Panc1 (cell line): ENCODE measurements at regions not wholly inside any gene's neighbourhood (a gene's known extent, or its start where the extent isn't known, plus 50 kb on each side); places are given as distances from the start of the nearest gene placed in this dataset.
"Not testable (repeated sequence)": the region's sequence is repeated elsewhere in the genome, so short reads cannot be mapped to it uniquely, and the experiment has no call there.

Experiments
- ATAC-seq: fragments of 200-7000 bp; cut with Tn5 transposase; 2 replicates; pipeline ENCODE4 v1.9.1; 2020; ENCODE audit warnings: mild to moderate bottlenecking, moderate library complexity
- BruUV-seq: library from RNA; stranded (reverse); fragments of 400-500 nt; replicated peaks from 2 replicates; lab custom pipeline; 2021; lab: Mats Ljungman, UMichigan
- CTCF ChIA-PET: fragments of 300-600 bp; sonication (Branson Sonifier 250); formaldehyde crosslinking; loops from one replicate; lab custom pipeline; 2022; ENCODE audit warnings: antibody characterized with exemption; lab: Charles Lee
- POLR2A ChIA-PET: fragments of 300-600 bp; sonication (Branson Sonifier 250); formaldehyde crosslinking; loops from one replicate; lab custom pipeline; 2022; ENCODE audit warnings: antibody characterized with exemption; lab: Charles Lee
- DNase-seq: peaks from one replicate; pipeline ENCODE4 v3.0.0-alpha.2; 2010; ENCODE audit warnings: low read depth, low spot score
- H3K27ac ChIP-seq: 2 replicates; pipeline ENCODE4 v1.5.1; 2011; ENCODE audit warnings: mild to moderate bottlenecking, low read length, inconsistent platforms
- H3K27me3 ChIP-seq: fragments of 200-500 bp; sonication (Bioruptor generic); 2 replicates; pipeline ENCODE4 v1.6.0; 2014; ENCODE audit warnings: low read length, inconsistent platforms; ENCODE audit not compliant: control insufficient read depth, insufficient read depth
- H3K36me3 ChIP-seq: fragments of 200-500 bp; sonication (Bioruptor generic); 2 replicates; pipeline ENCODE4 v1.5.1; 2014; ENCODE audit warnings: inconsistent platforms, mild to moderate bottlenecking, low read length, moderate library complexity; ENCODE audit not compliant: control insufficient read depth, insufficient read depth
- H3K4me1 ChIP-seq: 2 replicates; pipeline ENCODE4 v1.5.1; 2011; ENCODE audit warnings: inconsistent platforms, mild to moderate bottlenecking, low read length, moderate library complexity; ENCODE audit not compliant: control insufficient read depth, insufficient read depth
- H3K4me3 ChIP-seq, 2 experiments: 2 replicates each; pipeline ENCODE4 v1.5.1; 2011 to 2012; ENCODE audit warnings: low read depth in 2 of 2, low read length in 2 of 2, mild to moderate bottlenecking in 2 of 2, inconsistent platforms in 1 of 2, moderate library complexity in 1 of 2
- H3K9me3 ChIP-seq: fragments of 200-500 bp; sonication (Bioruptor generic); 2 replicates; pipeline ENCODE4 v1.5.1; 2014; ENCODE audit warnings: low read depth, mild to moderate bottlenecking, inconsistent platforms, low read length, moderate library complexity; ENCODE audit not compliant: control insufficient read depth, insufficient read depth
- POLR2AphosphoS5 ChIP-seq: IDR thresholded peaks from 2 replicates; pipeline ENCODE4 v1.6.1; 2012; ENCODE audit warnings: mild to moderate bottlenecking, low read depth, low read length, moderate library complexity
- SIN3A ChIP-seq: IDR thresholded peaks from 2 replicates; pipeline ENCODE4 v1.6.1; 2012; ENCODE audit warnings: low read depth, mild to moderate bottlenecking, low read length, moderate library complexity, borderline replicate concordance; ENCODE audit not compliant: insufficient read depth
- TCF7L2 ChIP-seq: IDR thresholded peaks from 2 replicates; pipeline ENCODE4 v1.6.1; 2011; ENCODE audit warnings: mild to moderate bottlenecking, low read depth, low read length, inconsistent platforms
- in situ Hi-C: cut with HindIII; loops from 2 replicates; pipeline ENCODE4 v1.10.0; 2016; ENCODE audit warnings: low sequenced_read_pairs, low pct_unique_long_range_greater_than_20kb
- intact Hi-C: fragments of 100-400 bp; cut with micrococcal nuclease; formaldehyde crosslinking; loops from one replicate; pipeline ENCODE4 v1.10.0; 2022; ENCODE audit not compliant: unreplicated experiment
- TF ChIP-seq, protein P1 (sequence below), 2 experiments: IDR thresholded peaks; 2 replicates each; pipeline ENCODE4 v1.6.1; 2011 to 2012; ENCODE audit warnings: low read depth in 2 of 2, control low read depth in 1 of 2, low read length in 1 of 2, mild to moderate bottlenecking in 1 of 2, moderate library complexity in 1 of 2; ENCODE audit not compliant: insufficient read depth in 1 of 2
- TF ChIP-seq, protein P2 (sequence below): fragments of 450-650 bp; IDR thresholded peaks from 2 replicates; pipeline ENCODE4 v1.5.1; 2017; ENCODE audit warnings: mild to moderate bottlenecking

DNA sequence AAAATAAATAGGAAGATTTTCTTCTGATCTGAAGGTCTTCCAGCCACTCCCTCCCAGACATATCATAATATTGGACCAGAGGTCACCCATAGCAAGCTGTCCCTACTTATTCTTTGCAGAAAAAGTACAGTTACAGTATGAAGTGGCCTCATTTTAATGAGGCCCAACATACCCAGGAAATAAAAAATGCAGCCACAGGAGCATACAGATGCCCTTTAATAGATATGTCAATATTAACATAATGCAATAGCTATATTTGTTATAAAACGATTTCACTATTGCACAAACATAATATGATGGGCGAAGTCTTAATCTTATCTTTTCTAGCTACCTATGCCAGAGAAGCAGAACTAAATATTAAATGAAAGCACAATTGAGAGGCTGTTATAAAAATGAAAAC, 124.1 kb upstream of the PRSS1 start:
- DNase-seq, CTCF ChIA-PET, in situ Hi-C loops, H3K27ac ChIP-seq, H3K9me3 ChIP-seq, POLR2A ChIA-PET, H3K4me1 ChIP-seq, BruUV-seq, H3K27me3 ChIP-seq, ATAC-seq, H3K36me3 ChIP-seq, H3K4me3 ChIP-seq: not testable (repeated sequence)
- intact Hi-C loops, result loop anchor here (5.0 kb wide), 1 partner anchor 88 kb away; no protein-coding TSS in a partner anchor

DNA sequence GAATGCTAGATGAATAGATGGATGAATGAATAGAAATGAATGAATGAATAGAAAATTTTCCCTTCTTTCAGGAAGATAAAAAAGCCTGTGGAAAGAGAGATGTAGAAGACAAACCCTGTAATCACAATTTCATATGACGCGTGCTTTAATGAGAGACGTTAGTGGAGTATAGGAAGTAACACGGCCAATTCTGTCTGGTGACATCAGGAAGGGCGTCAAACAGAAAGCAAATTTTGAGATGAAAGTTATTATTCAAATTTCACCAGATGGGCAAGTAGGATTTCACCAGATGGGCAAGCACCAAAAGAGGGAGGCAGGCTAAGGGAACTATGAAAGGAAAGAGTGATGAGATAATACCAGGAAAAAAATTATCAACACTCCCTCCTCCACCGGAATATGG, 128.9 kb upstream of the PRSS1 start:
- Histone ChIP-seq H3K27ac (no peak overlapping the region), H3K27me3 (peaks cover 13% of the 10 kb centered on the region), H3K9me3 (no peaks in the 10 kb centered on the region), H3K4me1 (no peaks in the 10 kb centered on the region), H3K36me3 (no peaks in the 10 kb centered on the region), H3K4me3 (no peak overlapping the region)
- ChIA-PET POLR2A (no interaction called here), CTCF (no interaction called here)
- intact Hi-C loops, result no loop called here
- no peak for ATAC-seq
- TF ChIP-seq, protein P1, sequence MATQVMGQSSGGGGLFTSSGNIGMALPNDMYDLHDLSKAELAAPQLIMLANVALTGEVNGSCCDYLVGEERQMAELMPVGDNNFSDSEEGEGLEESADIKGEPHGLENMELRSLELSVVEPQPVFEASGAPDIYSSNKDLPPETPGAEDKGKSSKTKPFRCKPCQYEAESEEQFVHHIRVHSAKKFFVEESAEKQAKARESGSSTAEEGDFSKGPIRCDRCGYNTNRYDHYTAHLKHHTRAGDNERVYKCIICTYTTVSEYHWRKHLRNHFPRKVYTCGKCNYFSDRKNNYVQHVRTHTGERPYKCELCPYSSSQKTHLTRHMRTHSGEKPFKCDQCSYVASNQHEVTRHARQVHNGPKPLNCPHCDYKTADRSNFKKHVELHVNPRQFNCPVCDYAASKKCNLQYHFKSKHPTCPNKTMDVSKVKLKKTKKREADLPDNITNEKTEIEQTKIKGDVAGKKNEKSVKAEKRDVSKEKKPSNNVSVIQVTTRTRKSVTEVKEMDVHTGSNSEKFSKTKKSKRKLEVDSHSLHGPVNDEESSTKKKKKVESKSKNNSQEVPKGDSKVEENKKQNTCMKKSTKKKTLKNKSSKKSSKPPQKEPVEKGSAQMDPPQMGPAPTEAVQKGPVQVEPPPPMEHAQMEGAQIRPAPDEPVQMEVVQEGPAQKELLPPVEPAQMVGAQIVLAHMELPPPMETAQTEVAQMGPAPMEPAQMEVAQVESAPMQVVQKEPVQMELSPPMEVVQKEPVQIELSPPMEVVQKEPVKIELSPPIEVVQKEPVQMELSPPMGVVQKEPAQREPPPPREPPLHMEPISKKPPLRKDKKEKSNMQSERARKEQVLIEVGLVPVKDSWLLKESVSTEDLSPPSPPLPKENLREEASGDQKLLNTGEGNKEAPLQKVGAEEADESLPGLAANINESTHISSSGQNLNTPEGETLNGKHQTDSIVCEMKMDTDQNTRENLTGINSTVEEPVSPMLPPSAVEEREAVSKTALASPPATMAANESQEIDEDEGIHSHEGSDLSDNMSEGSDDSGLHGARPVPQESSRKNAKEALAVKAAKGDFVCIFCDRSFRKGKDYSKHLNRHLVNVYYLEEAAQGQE (IDR thresholded peaks at IDR 0.05; ENCODE audit: insufficient read depth in 1 of 2, low read depth in 2 of 2, low read length in 1 of 2), result no peak
- no peak for TF ChIP-seq SIN3A
- no peak for TF ChIP-seq TCF7L2
- TF ChIP-seq POLR2AphosphoS5, result no peak
- TF ChIP-seq, protein P2, sequence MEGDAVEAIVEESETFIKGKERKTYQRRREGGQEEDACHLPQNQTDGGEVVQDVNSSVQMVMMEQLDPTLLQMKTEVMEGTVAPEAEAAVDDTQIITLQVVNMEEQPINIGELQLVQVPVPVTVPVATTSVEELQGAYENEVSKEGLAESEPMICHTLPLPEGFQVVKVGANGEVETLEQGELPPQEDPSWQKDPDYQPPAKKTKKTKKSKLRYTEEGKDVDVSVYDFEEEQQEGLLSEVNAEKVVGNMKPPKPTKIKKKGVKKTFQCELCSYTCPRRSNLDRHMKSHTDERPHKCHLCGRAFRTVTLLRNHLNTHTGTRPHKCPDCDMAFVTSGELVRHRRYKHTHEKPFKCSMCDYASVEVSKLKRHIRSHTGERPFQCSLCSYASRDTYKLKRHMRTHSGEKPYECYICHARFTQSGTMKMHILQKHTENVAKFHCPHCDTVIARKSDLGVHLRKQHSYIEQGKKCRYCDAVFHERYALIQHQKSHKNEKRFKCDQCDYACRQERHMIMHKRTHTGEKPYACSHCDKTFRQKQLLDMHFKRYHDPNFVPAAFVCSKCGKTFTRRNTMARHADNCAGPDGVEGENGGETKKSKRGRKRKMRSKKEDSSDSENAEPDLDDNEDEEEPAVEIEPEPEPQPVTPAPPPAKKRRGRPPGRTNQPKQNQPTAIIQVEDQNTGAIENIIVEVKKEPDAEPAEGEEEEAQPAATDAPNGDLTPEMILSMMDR, result no peak
- in situ Hi-C loops, result no loop called here
- BruUV-seq, result no TSS peak
- DNase-seq, result no peak

DNA sequence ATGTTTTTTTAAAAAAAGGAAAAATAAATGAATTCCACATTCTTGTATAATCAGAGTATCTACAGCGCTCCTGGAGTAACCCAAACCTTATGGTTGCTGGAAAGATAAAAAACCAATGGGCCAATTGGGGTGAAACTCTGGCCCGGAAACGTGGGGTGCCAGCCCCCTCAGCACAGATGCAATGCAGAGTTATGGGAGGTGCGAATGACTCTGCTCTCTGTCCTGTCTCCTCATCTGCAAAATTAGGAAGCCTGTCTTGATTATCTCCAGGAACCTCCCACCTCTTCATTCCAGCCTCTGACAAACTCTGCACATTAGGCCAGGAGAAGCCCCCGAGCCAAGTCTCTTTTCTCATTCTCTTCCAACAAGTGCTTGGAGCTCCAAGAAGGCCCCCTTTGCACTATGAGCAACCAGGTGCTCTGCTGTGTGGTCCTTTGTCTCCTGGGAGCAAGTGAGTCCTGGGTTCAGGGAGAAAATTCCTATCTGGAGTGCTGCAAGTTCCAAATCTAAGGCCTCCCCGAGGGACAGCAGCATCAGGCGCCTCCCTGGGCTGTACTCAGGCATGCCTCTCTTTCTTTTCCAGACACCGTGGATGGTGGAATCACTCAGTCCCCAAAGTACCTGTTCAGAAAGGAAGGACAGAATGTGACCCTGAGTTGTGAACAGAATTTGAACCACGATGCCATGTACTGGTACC, 130.5 kb upstream of the PRSS1 start:
- ATAC-seq, result no peak
- in situ Hi-C loops (no loop called here), intact Hi-C loops (no loop called here)
- ChIA-PET CTCF (no interaction called here), POLR2A (no interaction called here)
- TF ChIP-seq, protein P1 (IDR thresholded peaks at IDR 0.05; ENCODE audit: insufficient read depth in 1 of 2, low read depth in 2 of 2, low read length in 1 of 2), result no peak
- TF ChIP-seq TCF7L2 (no peak), SIN3A (no peak), POLR2AphosphoS5 (no peak)
- TF ChIP-seq, protein P2, result no peak
- H3K27me3 ChIP-seq, result peaks cover 13% of the 10 kb centered on the region
- no peaks in the 10 kb centered on the region for H3K4me1 ChIP-seq
- no peaks in the 10 kb centered on the region for H3K36me3 ChIP-seq
- H3K4me3 ChIP-seq, result no peak overlapping the region
- no peaks in the 10 kb centered on the region for H3K9me3 ChIP-seq
- no TSS peak for BruUV-seq
- no peak overlapping the region for H3K27ac ChIP-seq
- DNase-seq, result no peak
